ENCODE measurements at regions not wholly inside any gene's neighbourhood (a gene's known extent, or its start where the extent isn't known, plus 50 kb on each side); places are given as distances from the start of the nearest gene placed in this dataset.

DNA sequence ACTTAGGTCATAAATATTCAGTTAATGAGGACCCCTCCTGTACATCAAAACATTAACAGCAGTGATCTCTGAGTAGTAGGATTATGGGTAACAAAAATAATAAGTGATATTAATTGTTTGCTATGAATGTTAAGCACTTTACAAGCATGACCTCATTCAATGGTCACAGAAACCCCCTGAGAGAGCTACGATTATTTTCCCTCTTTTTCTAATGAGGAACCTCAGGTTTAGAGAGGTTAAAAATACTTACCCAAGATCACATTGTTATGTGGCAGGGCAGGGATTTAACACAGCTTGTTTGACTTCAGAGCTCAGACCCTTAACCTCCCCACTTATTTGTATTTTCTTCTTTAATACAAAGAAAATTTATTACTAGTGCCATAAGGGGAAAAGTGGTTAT lies 228.2 kb downstream of the TBL1XR1 start:
- DNase-seq (no peak), ATAC-seq (no peak)
- H3K27me3 Mint-ChIP-seq, result peaks cover 7% of the 10 kb centered on the region
- H3K4me1 Mint-ChIP-seq, result peaks cover 10% of the 10 kb centered on the region
- no peaks in the 10 kb centered on the region for H3K9me3 ChIP-seq (ENCODE audit: control insufficient read depth, low read length, poor library complexity, severe bottlenecking)
- H3K36me3 Mint-ChIP-seq (ENCODE audit: low read depth), result no peaks in the 10 kb centered on the region
- no peak overlapping the region for H3K4me3 Mint-ChIP-seq
- H3K27ac Mint-ChIP-seq, result no peak overlapping the region

DNA sequence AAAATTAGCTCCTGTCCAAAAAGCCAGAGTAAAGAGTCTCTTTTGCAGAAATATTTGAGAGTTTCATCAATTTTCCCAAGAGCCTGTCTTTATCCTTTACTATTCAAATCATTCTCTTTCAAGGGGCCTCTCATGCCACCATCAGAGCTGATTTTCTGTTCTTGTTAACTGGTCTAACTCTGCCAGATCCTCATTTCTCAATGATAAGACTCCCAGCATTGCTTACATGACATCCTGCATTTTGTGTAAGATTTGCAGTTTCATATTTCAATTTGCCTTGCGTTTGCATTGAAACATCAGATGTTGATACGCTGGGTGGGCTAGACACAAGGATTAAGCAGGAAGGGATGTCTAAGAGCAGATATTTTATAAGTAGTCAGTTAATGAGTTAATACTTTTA lies 228.7 kb downstream of the TBL1XR1 start:
- ATAC-seq (no peak), DNase-seq (no peak)
- H3K4me3 Mint-ChIP-seq, result no peak overlapping the region
- H3K36me3 Mint-ChIP-seq (ENCODE audit: low read depth), result no peaks in the 10 kb centered on the region
- peaks cover 10% of the 10 kb centered on the region for H3K4me1 Mint-ChIP-seq
- H3K27ac Mint-ChIP-seq, result peak overlapping the region; percentile 29
- H3K27me3 Mint-ChIP-seq, result peaks cover 7% of the 10 kb centered on the region
- H3K9me3 ChIP-seq (ENCODE audit: control insufficient read depth, low read length, poor library complexity, severe bottlenecking), result no peaks in the 10 kb centered on the region

DNA sequence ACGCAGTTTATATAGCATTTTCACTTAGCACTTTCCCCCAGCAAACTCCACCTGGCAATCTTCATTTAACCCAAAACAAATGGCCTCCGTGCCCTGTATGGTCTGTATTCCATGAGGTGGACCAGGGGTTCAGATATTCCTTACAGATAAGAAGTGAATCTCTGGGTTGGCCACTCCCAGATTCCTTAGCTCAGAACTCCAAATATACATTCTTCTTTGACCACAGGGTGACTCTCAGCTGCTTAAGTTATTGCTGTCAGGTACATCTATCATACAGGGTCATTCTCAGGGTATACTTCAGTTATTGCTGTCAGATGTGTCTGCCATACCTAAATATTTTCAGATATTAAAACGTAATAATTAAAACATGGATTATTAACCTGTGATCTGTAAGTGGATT lies 229.8 kb downstream of the TBL1XR1 start:
- no peak overlapping the region for H3K4me3 Mint-ChIP-seq
- H3K36me3 Mint-ChIP-seq (ENCODE audit: low read depth), result no peaks in the 10 kb centered on the region
- no peak overlapping the region for H3K27ac Mint-ChIP-seq
- H3K4me1 Mint-ChIP-seq, result peaks cover 10% of the 10 kb centered on the region
- H3K9me3 ChIP-seq (ENCODE audit: control insufficient read depth, low read length, poor library complexity, severe bottlenecking), result no peaks in the 10 kb centered on the region
- no peak for DNase-seq
- ATAC-seq, result no peak
- H3K27me3 Mint-ChIP-seq, result peaks cover 7% of the 10 kb centered on the region

DNA sequence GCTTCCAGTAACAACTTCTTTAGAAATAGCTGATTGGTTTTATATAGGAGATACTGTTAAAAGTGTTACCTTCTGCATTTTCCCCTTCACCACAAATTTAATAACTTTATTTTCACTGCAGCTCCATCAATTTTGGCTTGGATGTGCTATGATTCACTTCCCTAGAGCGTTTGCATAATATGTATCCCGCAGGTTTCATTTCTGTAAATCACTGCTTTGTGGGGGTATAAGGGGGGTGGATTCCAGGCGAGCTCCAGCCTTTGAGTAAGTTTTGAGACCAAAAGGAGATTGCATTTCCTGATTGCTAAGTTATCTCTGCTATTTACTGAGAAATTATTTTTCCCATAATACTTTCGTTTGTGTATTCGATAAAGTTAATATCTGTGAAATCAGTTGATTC lies 232.6 kb downstream of the TBL1XR1 start:
- Mint-ChIP-seq H3K4me1 (peaks cover 13% of the 10 kb centered on the region), H3K4me3 (no peak overlapping the region), H3K27me3 (peaks cover 15% of the 10 kb centered on the region), H3K27ac (no peak overlapping the region), H3K36me3 (ENCODE audit: low read depth) (no peaks in the 10 kb centered on the region)
- ATAC-seq (no peak), DNase-seq (no peak)
- H3K9me3 ChIP-seq (ENCODE audit: control insufficient read depth, low read length, poor library complexity, severe bottlenecking), result no peaks in the 10 kb centered on the region

DNA sequence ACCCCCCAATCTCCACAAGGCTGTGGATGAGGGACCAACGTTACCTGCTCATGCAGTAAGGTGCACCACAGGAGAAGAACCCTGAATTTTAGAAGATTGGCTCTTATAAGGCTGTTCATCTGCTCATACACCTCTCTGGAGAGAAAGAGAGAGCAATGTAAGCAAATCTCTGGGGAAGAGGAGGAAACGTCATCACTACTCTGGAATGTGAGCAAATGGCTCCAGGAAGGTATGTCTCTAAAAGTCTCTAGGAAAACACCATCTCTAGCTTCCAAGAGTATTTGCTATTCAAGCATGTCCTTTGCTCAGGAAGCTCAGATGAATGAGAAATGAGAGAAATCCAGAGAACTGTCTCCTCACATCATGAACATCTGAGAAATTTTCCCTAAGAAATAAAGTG lies 235.4 kb downstream of the TBL1XR1 start:
- Mint-ChIP-seq H3K36me3 (ENCODE audit: low read depth) (no peaks in the 10 kb centered on the region), H3K27ac (no peak overlapping the region), H3K4me1 (peaks cover 13% of the 10 kb centered on the region), H3K27me3 (peaks cover 28% of the 10 kb centered on the region), H3K4me3 (no peak overlapping the region)
- DNase-seq, result no peak
- ATAC-seq, result no peak
- no peaks in the 10 kb centered on the region for H3K9me3 ChIP-seq (ENCODE audit: control insufficient read depth, low read length, poor library complexity, severe bottlenecking)

DNA sequence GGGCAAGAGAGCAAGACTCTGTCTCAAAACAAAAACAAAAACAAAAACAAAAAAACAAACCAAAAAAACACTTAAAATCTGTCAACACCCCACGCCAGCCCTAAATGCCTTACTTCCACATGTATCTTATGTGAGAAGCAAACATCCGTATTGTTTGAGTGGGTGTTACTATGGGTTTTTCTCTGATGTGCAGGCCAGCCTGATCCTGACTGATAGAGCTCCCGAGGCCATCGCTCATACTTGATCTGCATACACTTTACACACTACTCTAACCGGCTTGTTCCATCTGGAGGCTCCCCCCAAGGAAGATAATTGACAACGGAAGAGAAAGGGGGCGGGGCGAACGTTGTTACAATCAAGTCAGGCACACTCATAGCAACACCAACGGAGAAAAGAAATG lies 237.4 kb downstream of the TBL1XR1 start:
- H3K4me3 Mint-ChIP-seq, result no peak overlapping the region
- no peaks in the 10 kb centered on the region for H3K9me3 ChIP-seq (ENCODE audit: control insufficient read depth, low read length, poor library complexity, severe bottlenecking)
- ATAC-seq (no peak), DNase-seq (no peak)
- H3K27me3 Mint-ChIP-seq, result peaks cover 21% of the 10 kb centered on the region
- H3K36me3 Mint-ChIP-seq (ENCODE audit: low read depth), result no peaks in the 10 kb centered on the region
- peaks cover 3% of the 10 kb centered on the region for H3K4me1 Mint-ChIP-seq
- H3K27ac Mint-ChIP-seq, result no peak overlapping the region

DNA sequence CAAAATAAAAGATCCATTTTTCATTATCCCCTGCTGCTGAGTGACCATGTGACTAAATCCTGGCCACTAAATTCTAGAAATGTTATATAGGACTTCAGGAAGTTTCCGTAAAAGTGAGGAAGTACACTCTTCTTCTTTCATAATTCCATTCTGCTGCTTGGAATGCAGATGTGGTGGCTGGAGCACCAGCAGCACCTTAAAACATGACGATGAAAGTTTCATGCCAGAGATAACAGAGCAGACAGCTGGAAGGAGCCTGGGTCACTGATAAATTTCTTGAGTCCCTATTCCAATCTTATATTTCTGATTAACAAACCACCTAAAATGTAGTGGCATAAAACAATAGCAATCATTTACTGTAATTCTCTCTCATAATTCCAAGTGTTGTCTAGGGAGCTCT lies 238.7 kb downstream of the TBL1XR1 start:
- H3K27me3 Mint-ChIP-seq, result peaks cover 21% of the 10 kb centered on the region
- H3K4me1 Mint-ChIP-seq, result peaks cover 2% of the 10 kb centered on the region

DNA sequence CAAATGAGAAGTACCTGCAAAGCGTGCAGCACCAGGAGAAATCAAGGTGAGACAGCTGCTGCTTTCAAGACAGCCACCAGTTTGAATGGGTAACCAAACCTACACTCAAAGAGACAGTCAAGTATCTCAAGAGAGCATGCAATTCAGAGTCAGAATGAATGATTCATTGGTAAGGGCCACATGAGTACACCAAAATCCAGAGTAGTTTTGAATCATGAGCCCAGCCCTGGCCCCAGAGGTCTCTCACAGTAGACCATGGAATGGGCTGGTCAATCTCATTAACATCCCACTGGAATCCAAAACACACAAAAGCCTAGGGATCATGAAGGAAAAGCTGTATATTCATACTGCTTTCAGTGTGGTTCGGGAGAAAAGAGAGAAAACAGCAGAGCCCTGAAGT lies 242.8 kb downstream of the TBL1XR1 start:
- no peaks in the 10 kb centered on the region for H3K9me3 ChIP-seq (ENCODE audit: control insufficient read depth, low read length, poor library complexity, severe bottlenecking)
- no peak overlapping the region for H3K27ac Mint-ChIP-seq
- H3K36me3 Mint-ChIP-seq (ENCODE audit: low read depth), result peaks cover 2% of the 10 kb centered on the region
- H3K4me3 Mint-ChIP-seq, result no peak overlapping the region
- H3K27me3 Mint-ChIP-seq, result peaks cover 21% of the 10 kb centered on the region
- no peaks in the 10 kb centered on the region for H3K4me1 Mint-ChIP-seq
- DNase-seq (no peak), ATAC-seq (no peak)

More for the DNA sequence above, 238.7 kb downstream of the TBL1XR1 start:
- no peak for ATAC-seq
- Mint-ChIP-seq H3K27ac (no peak overlapping the region), H3K36me3 (ENCODE audit: low read depth) (no peaks in the 10 kb centered on the region), H3K4me3 (no peak overlapping the region)
- no peak for DNase-seq
- H3K9me3 ChIP-seq (ENCODE audit: control insufficient read depth, low read length, poor library complexity, severe bottlenecking), result no peaks in the 10 kb centered on the region

DNA sequence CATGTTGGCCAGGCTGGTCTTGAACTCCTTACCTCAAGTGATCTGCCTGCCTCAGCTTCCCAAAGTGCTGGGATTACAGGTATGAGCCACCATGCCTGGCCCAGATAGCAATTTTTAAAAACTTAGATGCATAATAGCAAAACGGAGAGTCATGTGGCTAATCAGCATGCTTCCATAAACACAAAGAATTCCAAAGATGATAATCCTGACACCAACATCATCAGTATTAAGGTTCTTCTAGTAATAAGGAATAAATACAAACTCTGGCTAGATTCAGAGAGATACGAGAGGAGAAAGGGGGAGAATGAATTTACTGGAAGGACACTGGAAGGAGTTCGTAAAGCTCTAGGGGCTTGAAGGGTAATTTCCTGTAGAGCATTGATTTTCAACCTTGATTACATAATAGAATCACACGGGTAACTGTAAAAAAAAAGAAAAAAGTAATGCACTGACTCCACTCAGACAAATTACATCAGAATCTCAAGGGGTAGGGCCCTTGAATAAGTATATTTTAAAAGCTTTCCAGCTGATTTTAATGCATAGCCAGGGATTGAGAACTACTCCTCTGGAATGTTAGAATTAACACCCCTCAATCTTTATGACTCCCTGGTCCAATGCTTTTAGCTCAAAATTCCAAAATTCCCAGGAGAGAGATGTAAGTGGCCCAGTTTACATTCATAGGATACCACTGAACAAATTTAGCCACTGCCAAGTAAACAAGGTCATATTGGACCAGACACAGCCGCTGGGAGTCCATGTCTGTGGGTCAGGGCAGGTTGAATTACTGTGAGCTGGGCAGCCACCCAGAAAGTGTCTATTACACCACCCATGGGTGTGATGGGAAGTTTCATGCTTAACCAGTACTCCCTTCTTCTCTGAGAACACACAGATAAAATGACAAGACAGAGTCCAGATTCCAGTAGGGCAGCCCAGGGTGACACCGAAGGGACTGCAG lies 243.9 kb downstream of the TBL1XR1 start:
- no peak for DNase-seq
- no peak overlapping the region for H3K4me3 Mint-ChIP-seq
- H3K9me3 ChIP-seq (ENCODE audit: control insufficient read depth, low read length, poor library complexity, severe bottlenecking), result no peaks in the 10 kb centered on the region
- no peak overlapping the region for H3K27ac Mint-ChIP-seq
- H3K36me3 Mint-ChIP-seq (ENCODE audit: low read depth), result peaks cover 2% of the 10 kb centered on the region
- ATAC-seq, result no peak
- H3K27me3 Mint-ChIP-seq, result peaks cover 12% of the 10 kb centered on the region
- no peaks in the 10 kb centered on the region for H3K4me1 Mint-ChIP-seq

DNA sequence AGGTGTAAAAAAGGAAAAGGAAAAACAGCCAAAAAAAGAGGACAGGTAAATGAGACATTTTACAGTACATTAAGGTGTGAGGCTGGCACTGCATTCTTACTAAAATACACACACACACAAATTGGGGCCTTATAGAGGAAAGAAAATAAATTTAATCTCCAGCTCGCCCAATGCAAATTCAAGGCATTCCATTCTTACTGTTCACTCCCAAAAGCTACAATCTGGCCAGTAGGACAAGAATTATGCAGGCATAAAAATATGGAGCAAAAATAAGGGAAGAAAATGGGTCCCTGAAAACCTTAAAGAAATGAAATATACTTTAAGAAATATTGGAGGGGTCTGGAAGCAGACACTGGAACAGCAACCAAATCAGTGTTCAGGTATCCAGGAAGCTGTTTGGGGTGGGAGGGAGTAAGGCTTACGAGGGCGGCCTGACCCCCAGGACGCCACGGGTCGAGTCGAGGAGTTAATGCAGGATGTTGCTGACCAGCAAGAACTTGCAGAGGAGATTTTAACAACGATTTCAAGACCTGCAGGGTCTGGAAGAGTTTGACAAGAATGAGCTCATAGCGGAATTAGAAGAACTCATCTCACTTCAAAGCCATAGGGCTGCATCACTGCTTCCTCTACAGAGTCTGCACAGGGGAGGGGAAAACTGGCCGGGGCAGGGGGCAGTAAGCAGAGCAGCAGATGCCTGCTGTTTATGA lies 245.5 kb downstream of the TBL1XR1 start:
- H3K27me3 Mint-ChIP-seq, result peaks cover 8% of the 10 kb centered on the region
- ATAC-seq (no peak), DNase-seq (no peak)
- H3K4me3 Mint-ChIP-seq, result no peak overlapping the region
- no peak overlapping the region for H3K27ac Mint-ChIP-seq
- no peaks in the 10 kb centered on the region for H3K9me3 ChIP-seq (ENCODE audit: control insufficient read depth, low read length, poor library complexity, severe bottlenecking)
- peaks cover 5% of the 10 kb centered on the region for H3K4me1 Mint-ChIP-seq
- H3K36me3 Mint-ChIP-seq (ENCODE audit: low read depth), result peaks cover 2% of the 10 kb centered on the region

DNA sequence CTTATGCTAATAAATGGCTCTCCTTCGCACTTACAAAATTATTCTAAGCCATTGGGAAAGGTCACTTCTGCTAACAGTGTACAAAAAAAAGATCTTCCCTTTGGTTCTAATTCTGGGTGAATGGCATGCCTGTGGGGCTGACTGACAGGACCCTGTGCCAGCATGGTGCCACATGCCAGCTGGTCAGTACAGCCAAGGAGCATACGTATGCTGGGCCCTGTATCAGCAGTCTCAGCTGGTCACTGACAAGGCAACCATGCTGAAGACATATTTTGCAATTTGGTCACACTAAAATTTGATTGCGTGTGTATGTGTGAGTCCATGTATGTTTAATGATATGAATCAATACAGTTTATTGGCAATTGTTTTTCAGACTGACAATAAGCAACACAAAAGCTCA lies 246.1 kb downstream of the TBL1XR1 start:
- Mint-ChIP-seq H3K4me1 (peaks cover 5% of the 10 kb centered on the region), H3K27me3 (peaks cover 8% of the 10 kb centered on the region), H3K36me3 (ENCODE audit: low read depth) (peaks cover 2% of the 10 kb centered on the region), H3K27ac (no peak overlapping the region), H3K4me3 (no peak overlapping the region)
- no peaks in the 10 kb centered on the region for H3K9me3 ChIP-seq (ENCODE audit: control insufficient read depth, low read length, poor library complexity, severe bottlenecking)
- DNase-seq (no peak), ATAC-seq (no peak)

DNA sequence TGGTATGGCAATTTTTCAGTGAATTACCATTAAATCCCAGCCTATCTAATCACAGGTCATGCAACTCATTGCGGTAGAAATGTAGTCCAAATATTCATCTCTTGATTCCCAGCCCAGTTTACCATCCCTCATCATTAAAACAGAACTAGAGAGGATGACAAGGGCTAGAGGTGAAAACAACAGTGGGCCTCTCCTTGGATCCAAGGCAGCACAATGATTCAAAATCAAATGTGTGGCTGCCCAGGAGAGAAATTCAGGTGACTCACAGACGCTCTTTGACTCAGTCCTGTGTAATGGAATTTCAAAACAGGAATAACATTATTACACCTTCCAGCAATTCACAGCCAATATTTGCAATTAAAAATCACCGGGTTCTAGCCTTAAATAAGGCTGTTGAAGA lies 246.5 kb downstream of the TBL1XR1 start:
- H3K4me1 Mint-ChIP-seq, result peaks cover 5% of the 10 kb centered on the region
- H3K27me3 Mint-ChIP-seq, result peaks cover 8% of the 10 kb centered on the region
- no peaks in the 10 kb centered on the region for H3K9me3 ChIP-seq (ENCODE audit: control insufficient read depth, low read length, poor library complexity, severe bottlenecking)
- no peak overlapping the region for H3K27ac Mint-ChIP-seq
- peaks cover 2% of the 10 kb centered on the region for H3K36me3 Mint-ChIP-seq (ENCODE audit: low read depth)
- ATAC-seq, result no peak
- H3K4me3 Mint-ChIP-seq, result no peak overlapping the region
- DNase-seq, result no peak

DNA sequence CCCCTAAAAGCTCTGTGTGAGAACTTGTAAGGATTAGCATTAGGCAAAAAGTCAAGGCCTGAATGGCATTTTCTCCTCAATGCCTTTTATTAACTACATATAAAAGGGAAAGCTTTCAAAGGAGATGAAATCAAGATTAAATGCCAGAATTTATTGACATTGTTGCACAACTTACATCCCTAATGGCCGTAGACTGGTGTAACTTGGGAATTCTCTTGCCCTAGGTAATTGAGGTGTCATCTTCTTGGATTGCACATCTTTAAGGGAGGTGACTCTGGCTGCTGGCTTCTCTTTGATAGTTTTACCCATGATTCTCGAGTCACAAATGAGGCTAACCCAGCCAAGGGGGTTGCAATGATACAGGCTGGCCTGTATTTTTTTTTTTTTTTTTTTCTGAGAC lies 249.1 kb downstream of the TBL1XR1 start:
- no peak overlapping the region for H3K27ac Mint-ChIP-seq
- no peak for DNase-seq
- H3K27me3 Mint-ChIP-seq, result peaks cover 3% of the 10 kb centered on the region
- H3K4me1 Mint-ChIP-seq, result peaks cover 5% of the 10 kb centered on the region
- H3K36me3 Mint-ChIP-seq (ENCODE audit: low read depth), result peaks cover 2% of the 10 kb centered on the region
- H3K9me3 ChIP-seq (ENCODE audit: control insufficient read depth, low read length, poor library complexity, severe bottlenecking), result no peaks in the 10 kb centered on the region
- H3K4me3 Mint-ChIP-seq, result no peak overlapping the region
- ATAC-seq, result no peak

Data from T-helper 17 cell (primary cell).